IPS DF 4.7 (cell line): ENCODE measurements at regions not wholly inside any gene's neighbourhood (a gene's known extent, or its start where the extent isn't known, plus 50 kb on each side); places are given as distances from the start of the nearest gene placed in this dataset.
A peak's percentile ranks its signal among the peaks of the same experiment; 100 is the strongest.
"Not testable (repeated sequence)": the region's sequence is repeated elsewhere in the genome, so short reads cannot be mapped to it uniquely, and the experiment has no call there.

Source experiments
- DNase-seq: peaks from one replicate; pipeline ENCODE4 v3.0.0-alpha.2; 2013; ENCODE audit warnings: low spot score; ENCODE audit errors: extremely low read depth

DNA sequence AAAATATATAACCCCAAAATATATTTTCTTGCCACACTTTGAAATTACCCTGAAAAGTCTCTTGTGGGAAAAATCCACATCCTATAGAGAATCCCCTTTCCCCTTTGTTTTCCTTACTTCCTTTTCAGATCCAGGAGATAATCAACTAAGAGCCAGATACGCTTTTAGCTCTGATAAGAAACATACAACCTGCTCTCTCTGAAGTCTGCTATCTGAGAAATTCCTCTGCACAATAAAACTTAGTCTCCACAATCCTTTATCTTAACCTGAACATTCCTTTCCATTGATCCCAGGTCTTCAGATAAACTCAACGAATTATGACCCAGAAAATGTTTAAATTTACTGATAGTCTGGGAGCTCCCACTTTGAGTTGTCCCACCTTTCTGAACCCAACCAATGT lies 233.4 kb upstream of the SETMAR start:
- DNase-seq = no peak

GRCh38 chr3:4071481-4072184 lies 231.5 kb upstream of the SETMAR start:
- peak; percentile 25 for DNase-seq

DNA sequence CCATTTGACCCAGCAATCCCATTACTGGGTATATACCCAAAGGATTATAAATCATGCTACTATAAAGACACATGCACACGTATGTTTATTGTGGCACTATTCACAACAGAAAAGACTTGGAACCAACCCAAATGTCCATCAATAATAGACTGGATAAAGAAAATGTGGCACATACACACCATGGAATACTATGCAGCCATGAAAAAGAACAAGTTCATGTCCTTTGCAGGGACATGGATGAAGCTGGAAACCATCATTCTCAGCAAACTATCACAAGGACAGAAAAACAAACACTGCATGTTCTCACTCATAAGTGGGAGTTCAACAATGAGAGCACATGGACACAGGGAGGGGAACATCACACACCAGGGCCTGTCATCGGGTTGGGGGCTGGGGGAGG lies 225.9 kb upstream of the SETMAR start:
- not testable (repeated sequence) for DNase-seq

GRCh38 chr3:4077950-4078349 lies 225.2 kb upstream of the SETMAR start:
- DNase-seq = no peak

DNA sequence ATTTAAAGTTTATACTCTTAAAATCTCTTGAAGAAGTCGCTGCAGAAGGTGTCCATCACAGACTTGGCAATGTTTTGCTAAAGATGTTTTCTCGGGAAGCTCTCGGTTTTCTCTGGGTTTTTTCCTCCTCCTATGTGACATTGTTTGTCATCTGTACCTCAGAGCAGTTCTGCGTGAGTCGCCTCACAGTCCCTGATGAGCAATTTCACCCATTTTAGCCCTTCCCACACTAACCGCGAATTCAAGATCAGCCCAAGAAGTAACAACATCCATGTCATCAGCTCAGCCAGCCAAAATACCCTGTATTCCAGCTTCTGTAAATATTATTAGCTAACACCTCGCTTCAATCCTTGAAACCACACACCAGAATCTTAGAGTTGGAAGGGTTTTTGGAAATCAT lies 224.3 kb upstream of the SETMAR start:
- no peak for DNase-seq

- DNase-seq = no peak
These were observed 223.6 kb upstream of the SETMAR start for GRCh38 chr3:4079339-4080195.

- no peak for DNase-seq
These were observed 219.7 kb upstream of the SETMAR start for GRCh38 chr3:4083225-4084015.

- no peak for DNase-seq
These were observed 218.9 kb upstream of the SETMAR start for GRCh38 chr3:4084271-4084670.

GRCh38 chr3:4086662-4087061 lies 216.5 kb upstream of the SETMAR start:
- DNase-seq = not testable (repeated sequence)

DNA sequence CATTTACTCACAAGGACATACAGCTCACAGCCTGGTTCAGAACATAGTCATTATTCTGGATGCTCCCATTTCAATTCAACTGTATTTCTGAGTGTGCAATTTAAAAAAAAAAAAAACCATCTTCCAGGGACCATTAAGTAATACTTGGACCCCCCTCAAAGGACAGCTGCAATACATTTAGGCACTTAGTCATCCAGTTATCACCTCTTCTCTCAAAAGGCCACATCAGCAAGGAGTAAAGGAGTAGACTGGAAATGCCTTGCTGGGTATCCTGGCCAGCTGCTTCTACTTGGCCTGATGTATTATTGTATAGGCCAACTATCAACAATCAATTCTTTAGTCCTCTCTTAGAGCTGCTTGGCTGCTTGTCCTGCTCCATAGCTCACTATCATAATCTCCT lies 211.4 kb upstream of the SETMAR start:
- no peak for DNase-seq

- DNase-seq = no peak
These were observed 205.4 kb upstream of the SETMAR start for GRCh38 chr3:4097801-4098200.

- DNase-seq = no peak
These were observed 203.6 kb upstream of the SETMAR start for GRCh38 chr3:4099607-4100006.

- peak; percentile 5 for DNase-seq
These were observed 195.7 kb upstream of the SETMAR start for GRCh38 chr3:4107430-4107829.

GRCh38 chr3:4113811-4114522 lies 189.2 kb upstream of the SETMAR start:
- no peak for DNase-seq

- no peak for DNase-seq
These were observed 184.1 kb upstream of the SETMAR start for GRCh38 chr3:4119119-4119518.

DNA sequence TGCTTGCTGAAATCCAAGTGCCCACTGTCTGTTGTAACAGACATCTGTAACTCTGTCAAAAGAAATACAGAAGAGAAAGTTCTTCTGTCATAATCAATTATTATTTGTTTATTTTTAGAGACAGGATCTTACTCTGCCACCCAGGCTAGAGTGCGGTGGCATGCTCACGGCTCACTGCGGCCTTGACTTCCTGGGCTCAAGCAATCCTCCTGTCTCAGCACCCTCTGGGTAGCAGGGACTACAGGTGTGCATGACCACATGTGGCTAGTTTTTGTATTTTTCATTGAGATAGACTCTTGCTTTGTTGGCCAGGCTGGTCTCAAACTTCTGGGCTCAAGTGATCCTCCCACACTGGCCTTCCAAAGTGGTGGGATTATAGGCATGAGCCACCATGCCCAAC lies 177.6 kb upstream of the SETMAR start:
- DNase-seq = no peak

DNA sequence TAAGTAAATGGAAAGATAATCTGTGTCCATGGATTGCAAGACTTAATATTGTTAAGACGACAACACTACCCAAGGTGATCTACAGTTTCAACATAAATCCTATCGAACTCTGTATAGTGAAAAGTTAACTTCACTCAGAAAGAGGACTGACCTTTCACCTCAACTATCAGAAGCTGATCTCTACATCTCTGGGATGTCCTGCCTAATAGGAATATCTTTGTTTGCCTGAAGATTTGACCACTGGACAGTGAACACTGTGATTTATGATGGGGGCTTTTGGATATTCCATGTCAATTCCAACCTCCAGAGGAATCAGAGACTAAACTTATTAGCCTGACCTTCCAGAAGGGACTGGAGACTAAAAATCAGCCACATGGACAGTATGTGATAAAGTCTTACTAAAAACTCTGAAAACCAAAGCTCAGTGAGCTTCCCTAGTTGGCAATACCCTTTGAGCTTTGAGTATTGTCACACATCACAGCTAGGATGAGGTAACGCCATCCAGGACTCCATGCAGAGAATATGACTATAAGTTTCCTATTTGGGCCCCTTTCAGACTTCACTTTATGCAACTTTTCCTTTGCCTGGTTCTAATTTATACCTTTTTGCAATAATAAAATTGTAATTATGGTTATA lies 164.9 kb upstream of the SETMAR start:
- no peak for DNase-seq

DNA sequence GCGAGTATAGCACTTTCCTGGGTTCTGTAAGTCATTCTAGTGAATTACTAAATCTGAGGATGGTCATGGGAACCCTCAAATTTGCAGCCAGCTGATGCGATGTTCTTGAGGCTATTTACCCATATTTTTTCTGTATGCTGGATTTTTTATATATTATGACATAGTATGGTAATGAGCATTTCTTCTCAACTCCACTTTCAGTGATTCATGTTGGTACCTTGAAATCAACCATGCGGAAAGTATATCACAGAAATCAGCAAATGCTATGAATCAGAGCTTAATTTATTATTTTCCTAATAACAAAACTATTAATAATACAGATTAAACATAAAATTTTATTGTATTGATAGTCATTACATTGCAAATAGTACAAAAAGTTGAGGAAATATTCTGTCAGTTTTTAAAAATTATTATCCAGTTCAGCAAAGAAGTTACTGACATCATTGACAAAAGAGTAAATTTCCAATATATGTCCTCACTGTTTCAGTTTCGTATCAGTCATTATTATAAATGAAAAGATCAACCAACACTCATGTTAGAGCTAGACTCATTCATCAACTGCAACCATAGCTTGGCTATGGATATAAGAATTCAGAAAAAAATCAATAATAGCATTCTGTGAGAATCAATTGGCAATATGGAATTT lies 164.3 kb upstream of the SETMAR start:
- DNase-seq = no peak

DNA sequence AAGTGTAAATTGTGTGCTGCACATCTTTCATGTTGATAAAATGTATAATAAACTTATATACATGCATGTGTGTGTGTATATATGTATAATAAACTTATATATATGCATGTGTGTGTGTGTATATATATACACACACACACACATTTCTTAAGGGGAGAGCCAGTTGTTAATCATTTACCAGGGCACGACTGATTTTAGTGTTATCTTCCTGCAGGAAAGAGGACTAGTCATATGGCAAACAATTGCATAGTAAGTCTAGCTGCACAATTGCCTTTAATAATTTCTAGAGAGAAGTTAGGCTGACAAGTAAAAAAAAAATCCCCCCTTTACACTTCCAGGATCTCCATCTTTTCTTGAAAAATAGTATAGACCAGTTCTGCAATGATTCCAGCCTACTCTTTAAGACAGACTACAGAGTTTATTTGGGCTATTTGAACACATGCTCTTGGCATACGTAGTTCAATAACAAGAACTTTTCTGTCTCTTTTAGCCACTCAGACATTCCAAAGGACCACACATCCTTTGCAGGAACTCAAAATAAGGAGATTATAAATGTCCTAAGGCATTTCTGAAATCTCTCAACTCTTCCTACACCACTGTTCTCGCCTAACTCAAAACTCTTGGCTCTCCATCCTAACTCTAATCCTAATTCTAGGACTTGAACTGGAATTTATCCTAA lies 163.6 kb upstream of the SETMAR start:
- DNase-seq = no peak

GRCh38 chr3:4140921-4141320 lies 162.2 kb upstream of the SETMAR start:
- no peak for DNase-seq
